GM23338 (cell line): ENCODE measurements at regions not wholly inside any gene's neighbourhood (a gene's known extent, or its start where the extent isn't known, plus 50 kb on each side); places are given as distances from the start of the nearest gene placed in this dataset.

Experiments
- ATAC-seq: fragments of 200-7000 bp; cut with Tn5 transposase; 3 replicates; pipeline ENCODE4 v1.9.1; 2020
- DNase-seq: peaks from one replicate; pipeline ENCODE4 v3.0.0-alpha.2; 2015; ENCODE audit warnings: low spot score
- H2AFZ ChIP-seq: fragments of 200-600 bp; sonication (generic); 2 replicates; pipeline ENCODE4 v1.8.0; 2016; ENCODE audit warnings: antibody characterized with exemption, mild to moderate bottlenecking, moderate library complexity
- H3F3A ChIP-seq: fragments of 200-600 bp; sonication (generic); replicated peaks from 2 replicates; pipeline ENCODE4 v1.8.0; 2017; ENCODE audit warnings: antibody characterized with exemption, mixed run types, low read depth
- H3K27ac ChIP-seq: fragments of 200-600 bp; sonication (generic); 2 replicates; pipeline ENCODE4 v1.6.1; 2016; ENCODE audit warnings: low read depth
- H3K27me3 ChIP-seq: fragments of 200-600 bp; sonication (generic); 2 replicates; pipeline ENCODE4 v1.8.0; 2016; ENCODE audit warnings: mild to moderate bottlenecking, mixed run types, moderate library complexity; ENCODE audit not compliant: insufficient read depth
- H3K36me3 ChIP-seq: fragments of 200-600 bp; sonication (generic); 2 replicates; pipeline ENCODE4 v1.8.0; 2016; ENCODE audit warnings: mild to moderate bottlenecking; ENCODE audit not compliant: insufficient read depth
- H3K4me1 ChIP-seq: fragments of 200-600 bp; sonication (generic); 2 replicates; pipeline ENCODE4 v1.8.0; 2016; ENCODE audit warnings: mild to moderate bottlenecking, moderate library complexity; ENCODE audit not compliant: insufficient read depth
- H3K4me2 ChIP-seq: fragments of 200-600 bp; sonication (generic); 2 replicates; pipeline ENCODE4 v1.7.1; 2017; ENCODE audit warnings: mixed run types
- H3K4me3 ChIP-seq: fragments of 200-600 bp; sonication (generic); 2 replicates; pipeline ENCODE4 v1.6.1; 2016; ENCODE audit warnings: mixed run types
- H3K79me2 ChIP-seq: fragments of 200-600 bp; sonication (generic); replicated peaks from 2 replicates; pipeline ENCODE4 v1.8.0; 2017; ENCODE audit warnings: mild to moderate bottlenecking; ENCODE audit not compliant: insufficient read depth
- H3K9me2 ChIP-seq: fragments of 200-600 bp; sonication (generic); 2 replicates; pipeline ENCODE4 v1.8.0; 2017; ENCODE audit not compliant: insufficient read depth
- H4K20me1 ChIP-seq: fragments of 200-600 bp; sonication (generic); replicated peaks from 2 replicates; pipeline ENCODE4 v1.8.0; 2017; ENCODE audit warnings: mild to moderate bottlenecking; ENCODE audit not compliant: insufficient read depth
- H3K27ac Mint-ChIP-seq: 2 replicates; pipeline ENCODE4 v1.8.0; 2020; ENCODE audit warnings: inconsistent platforms, mild to moderate bottlenecking, moderate library complexity, mixed read lengths
- H3K27me3 Mint-ChIP-seq: 3 replicates; pipeline ENCODE4 v1.8.0; 2022; ENCODE audit warnings: low read depth, mild to moderate bottlenecking, moderate library complexity, mixed read lengths, inconsistent platforms; ENCODE audit not compliant: insufficient read depth, poor library complexity
- H3K36me3 Mint-ChIP-seq: 3 replicates; pipeline ENCODE4 v1.8.0; 2021; ENCODE audit warnings: low read depth, mild to moderate bottlenecking, inconsistent platforms, moderate library complexity, mixed read lengths
- H3K4me1 Mint-ChIP-seq: 3 replicates; pipeline ENCODE4 v1.8.0; 2020; ENCODE audit warnings: mild to moderate bottlenecking, inconsistent platforms, mixed read lengths
- H3K4me3 Mint-ChIP-seq: 3 replicates; pipeline ENCODE4 v1.8.0; 2021; ENCODE audit warnings: moderate library complexity, mild to moderate bottlenecking, inconsistent platforms, mixed read lengths
- H3K9me3 Mint-ChIP-seq: 3 replicates; pipeline ENCODE4 v1.8.0; 2020; ENCODE audit warnings: moderate library complexity, mild to moderate bottlenecking, inconsistent platforms, mixed read lengths
- CREB1 ChIP-seq: fragments of 250-450 bp; sonication (Bioruptor Pico); IDR thresholded peaks from 2 replicates; pipeline ENCODE4 v1.5.0; 2020; ENCODE audit warnings: low read depth, mild to moderate bottlenecking, moderate library complexity
- CTCF ChIP-seq, 2 experiments: fragments of 200-600 bp in 1 of 2; sonication (generic) in 1 of 2; conservative IDR thresholded peaks; 2 replicates each; pipeline versions ENCODE4 v1.5.1 to v1.6.1; 2016 to 2017; ENCODE audit warnings: antibody characterized with exemption in 2 of 2, low read depth in 2 of 2, mild to moderate bottlenecking in 2 of 2, moderate library complexity in 1 of 2
- ETS1 ChIP-seq: IDR thresholded peaks from 2 replicates; pipeline ENCODE4 v1.6.1; 2016; ENCODE audit warnings: antibody characterized with exemption
- EZH2 ChIP-seq: fragments of 200-600 bp; sonication (generic); IDR thresholded peaks from one replicate; pipeline ENCODE4 v1.8.0; 2017; ENCODE audit warnings: antibody characterized with exemption, mild to moderate bottlenecking, low read depth; ENCODE audit not compliant: unreplicated experiment
- EZH2phosphoT487 ChIP-seq: fragments of 200-600 bp; sonication (generic); IDR thresholded peaks from one replicate; pipeline ENCODE4 v1.8.1; 2018; ENCODE audit warnings: antibody characterized with exemption; ENCODE audit not compliant: unreplicated experiment
- JUNB ChIP-seq: IDR thresholded peaks from one replicate; pipeline ENCODE4 v1.6.1; 2016; ENCODE audit warnings: antibody characterized with exemption; ENCODE audit not compliant: unreplicated experiment
- NANOG ChIP-seq: IDR thresholded peaks from 2 replicates; pipeline ENCODE4 v1.6.1; 2016; ENCODE audit warnings: antibody characterized with exemption, borderline replicate concordance
- POLR2AphosphoS5 ChIP-seq: IDR thresholded peaks from 2 replicates; pipeline ENCODE4 v1.6.1; 2016; ENCODE audit warnings: antibody characterized with exemption, low read depth
- REST ChIP-seq: IDR thresholded peaks from one replicate; pipeline ENCODE4 v1.6.1; 2018; ENCODE audit warnings: antibody characterized with exemption; ENCODE audit not compliant: unreplicated experiment
- STAT1 ChIP-seq: IDR thresholded peaks from one replicate; pipeline ENCODE4 v1.6.1; 2016; ENCODE audit warnings: antibody characterized with exemption; ENCODE audit not compliant: unreplicated experiment
- ZNF114 ChIP-seq: fragments of 250-450 bp; sonication (Bioruptor Pico); IDR thresholded peaks from 2 replicates; pipeline ENCODE4 v1.5.0; 2020; ENCODE audit warnings: mild to moderate bottlenecking, moderate library complexity
- ZNF331 ChIP-seq: fragments of 250-450 bp; sonication (Bioruptor Pico); IDR thresholded peaks from 2 replicates; pipeline ENCODE4 v1.5.0; 2020; ENCODE audit warnings: low read depth, mild to moderate bottlenecking, moderate library complexity
- ZNF462 ChIP-seq: fragments of 250-450 bp; sonication (Bioruptor Pico); IDR thresholded peaks from 2 replicates; pipeline ENCODE4 v1.5.0; 2020; ENCODE audit warnings: mild to moderate bottlenecking, moderate library complexity

- H2AFZ ChIP-seq: no peak overlapping the region
- Mint-ChIP-seq H3K36me3 (no peaks in the 10 kb centered on the region), H3K4me1 (no peaks in the 10 kb centered on the region), H3K9me3 (no peaks in the 10 kb centered on the region), H3K27ac (no peak overlapping the region), H3K27me3 (no peaks in the 10 kb centered on the region), H3K4me3 (no peak overlapping the region)
- no peak overlapping the region for H3K4me2 ChIP-seq
- H3K9me2 ChIP-seq: no peaks in the 10 kb centered on the region
- no peak overlapping the region for H3K4me3 ChIP-seq
- no peak for DNase-seq
- TF ChIP-seq POLR2AphosphoS5: no peak
- no peak for TF ChIP-seq ZNF114 (CRISPR knock-in tag)
- no peak for TF ChIP-seq EZH2phosphoT487
- TF ChIP-seq CTCF (conservative IDR thresholded peaks at IDR 0.05; ENCODE audit: low read depth in 2 of 2): no peak
- TF ChIP-seq REST: no peak
- no peak for TF ChIP-seq ZNF331 (CRISPR knock-in tag)
- no peak for TF ChIP-seq ETS1
- no peak for TF ChIP-seq CREB1 (CRISPR knock-in tag)
- TF ChIP-seq EZH2: no peak
- no peak for TF ChIP-seq ZNF462 (CRISPR knock-in tag)
- no peak for TF ChIP-seq STAT1
- no peak for TF ChIP-seq NANOG
- TF ChIP-seq JUNB: no peak
- ATAC-seq: no peak
- no peak overlapping the region for H3K27ac ChIP-seq
- no peaks in the 10 kb centered on the region for H3K27me3 ChIP-seq
- H3K36me3 ChIP-seq: no peaks in the 10 kb centered on the region
- no peaks in the 10 kb centered on the region for H3F3A ChIP-seq
- H3K79me2 ChIP-seq: no peaks in the 10 kb centered on the region
- no peaks in the 10 kb centered on the region for H4K20me1 ChIP-seq
- no peaks in the 10 kb centered on the region for H3K4me1 ChIP-seq
These were observed 695.6 kb upstream of the FAM241A start for GRCh38 chr4:111449657-111450056.
